RWPE2 (cell line): ENCODE measurements at regions not wholly inside any gene's neighbourhood (a gene's known extent, or its start where the extent isn't known, plus 50 kb on each side); places are given as distances from the start of the nearest gene placed in this dataset.
A peak's percentile ranks its signal among the peaks of the same experiment; 100 is the strongest.

ENCODE experiments used
- ATAC-seq: fragments of 200-7000 bp; cut with Tn5 transposase; 3 replicates; pipeline ENCODE4 v1.9.1; 2021; ENCODE audit warnings: low read depth
- DNase-seq: peaks from one replicate; pipeline ENCODE4 v3.0.0-alpha.2; 2020; ENCODE audit warnings: low spot score
- H3K27ac ChIP-seq: fragments of 450-650 bp; 2 replicates; pipeline ENCODE4 v1.5.1; 2017; ENCODE audit warnings: mild to moderate bottlenecking; ENCODE audit not compliant: poor library complexity, severe bottlenecking
- H3K27me3 ChIP-seq: fragments of 250-450 bp; sonication (Bioruptor Pico); 2 replicates; pipeline ENCODE4 v1.5.1; 2021; ENCODE audit warnings: mild to moderate bottlenecking, moderate library complexity; ENCODE audit not compliant: insufficient read depth, poor library complexity, severe bottlenecking
- H3K36me3 ChIP-seq: fragments of 250-450 bp; sonication (Bioruptor Pico); 2 replicates; pipeline ENCODE4 v1.5.1; 2020; ENCODE audit warnings: low read depth, mild to moderate bottlenecking, moderate library complexity
- H3K4me1 ChIP-seq: fragments of 250-450 bp; sonication (Bioruptor Pico); 2 replicates; pipeline ENCODE4 v1.5.1; 2021; ENCODE audit warnings: mild to moderate bottlenecking, moderate library complexity; ENCODE audit not compliant: insufficient read depth, poor library complexity, severe bottlenecking
- H3K4me3 ChIP-seq: fragments of 250-450 bp; sonication (Bioruptor Pico); 2 replicates; pipeline ENCODE4 v1.5.1; 2021; ENCODE audit warnings: mild to moderate bottlenecking, moderate library complexity; ENCODE audit not compliant: severe bottlenecking
- H3K9me3 ChIP-seq: fragments of 250-450 bp; sonication (Bioruptor Pico); 2 replicates; pipeline ENCODE4 v1.5.1; 2021; ENCODE audit warnings: mild to moderate bottlenecking, moderate library complexity; ENCODE audit not compliant: severe bottlenecking
- TF ChIP-seq, protein P1 (sequence below): fragments of 450-650 bp; IDR thresholded peaks from one replicate; pipeline ENCODE4 v1.5.1; 2017; ENCODE audit warnings: mild to moderate bottlenecking, moderate library complexity; ENCODE audit not compliant: poor library complexity, severe bottlenecking

DNA sequence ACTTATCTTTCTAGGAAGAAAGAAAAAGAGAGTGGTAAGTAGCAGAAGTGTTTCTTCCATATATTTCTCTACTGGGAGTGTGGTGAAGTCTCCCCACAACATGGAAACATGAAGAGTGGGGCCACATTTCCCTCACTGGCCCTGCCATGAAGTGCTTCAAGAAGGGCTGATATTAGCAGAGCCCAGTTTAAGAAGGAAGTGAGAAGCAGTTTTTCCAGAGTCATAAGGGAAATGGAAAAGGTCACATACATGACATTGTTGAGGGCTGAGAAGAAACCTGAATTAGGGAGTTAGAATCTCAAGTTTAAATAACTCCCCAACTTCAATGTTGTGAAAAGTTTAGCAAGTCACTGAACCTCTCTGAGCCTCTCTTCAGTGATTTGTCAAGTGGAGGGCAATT lies 171.9 kb upstream of the RBPJ start:
- Histone ChIP-seq H3K27ac (no peak overlapping the region), H3K4me3 (no peak overlapping the region), H3K36me3 (no peaks in the 10 kb centered on the region), H3K9me3 (no peaks in the 10 kb centered on the region), H3K27me3 (no peaks in the 10 kb centered on the region), H3K4me1 (peaks cover 2% of the 10 kb centered on the region)
- no peak for ATAC-seq
- no peak for DNase-seq
- TF ChIP-seq, protein P1, sequence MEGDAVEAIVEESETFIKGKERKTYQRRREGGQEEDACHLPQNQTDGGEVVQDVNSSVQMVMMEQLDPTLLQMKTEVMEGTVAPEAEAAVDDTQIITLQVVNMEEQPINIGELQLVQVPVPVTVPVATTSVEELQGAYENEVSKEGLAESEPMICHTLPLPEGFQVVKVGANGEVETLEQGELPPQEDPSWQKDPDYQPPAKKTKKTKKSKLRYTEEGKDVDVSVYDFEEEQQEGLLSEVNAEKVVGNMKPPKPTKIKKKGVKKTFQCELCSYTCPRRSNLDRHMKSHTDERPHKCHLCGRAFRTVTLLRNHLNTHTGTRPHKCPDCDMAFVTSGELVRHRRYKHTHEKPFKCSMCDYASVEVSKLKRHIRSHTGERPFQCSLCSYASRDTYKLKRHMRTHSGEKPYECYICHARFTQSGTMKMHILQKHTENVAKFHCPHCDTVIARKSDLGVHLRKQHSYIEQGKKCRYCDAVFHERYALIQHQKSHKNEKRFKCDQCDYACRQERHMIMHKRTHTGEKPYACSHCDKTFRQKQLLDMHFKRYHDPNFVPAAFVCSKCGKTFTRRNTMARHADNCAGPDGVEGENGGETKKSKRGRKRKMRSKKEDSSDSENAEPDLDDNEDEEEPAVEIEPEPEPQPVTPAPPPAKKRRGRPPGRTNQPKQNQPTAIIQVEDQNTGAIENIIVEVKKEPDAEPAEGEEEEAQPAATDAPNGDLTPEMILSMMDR = no peak

DNA sequence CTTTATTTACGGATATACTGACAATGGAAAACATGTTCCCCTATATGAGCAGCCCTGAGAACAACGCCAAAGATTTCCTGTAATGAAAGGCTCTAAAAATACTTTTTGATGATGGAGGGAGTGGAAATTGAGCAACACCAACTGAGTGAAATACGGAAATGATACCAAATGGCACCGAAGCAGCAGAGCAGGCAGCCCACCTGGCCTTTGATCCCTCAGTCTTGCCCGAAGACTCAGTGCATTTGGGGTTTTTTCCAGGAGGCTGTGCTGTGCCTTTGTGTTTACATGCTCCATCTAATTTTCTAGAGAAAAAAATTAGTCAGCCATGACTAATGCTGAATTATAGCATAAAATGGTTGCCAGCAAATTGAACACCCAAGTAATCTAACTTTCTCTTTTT lies 169.9 kb upstream of the RBPJ start:
- peaks cover 2% of the 10 kb centered on the region for H3K4me1 ChIP-seq
- H3K4me3 ChIP-seq = no peak overlapping the region
- no peaks in the 10 kb centered on the region for H3K27me3 ChIP-seq
- ATAC-seq = peak; percentile 66
- no peaks in the 10 kb centered on the region for H3K36me3 ChIP-seq
- DNase-seq = no peak
- H3K9me3 ChIP-seq = no peaks in the 10 kb centered on the region
- TF ChIP-seq, protein P1 = peak; percentile 27
- no peak overlapping the region for H3K27ac ChIP-seq

- no peaks in the 10 kb centered on the region for H3K36me3 ChIP-seq
- no peaks in the 10 kb centered on the region for H3K27me3 ChIP-seq
- ATAC-seq (no peak), DNase-seq (no peak)
- no peak overlapping the region for H3K4me3 ChIP-seq
- H3K27ac ChIP-seq = no peak overlapping the region
- no peaks in the 10 kb centered on the region for H3K9me3 ChIP-seq
- peaks cover 2% of the 10 kb centered on the region for H3K4me1 ChIP-seq
- TF ChIP-seq, protein P1 = no peak
Observed at GRCh38 chr4:26151615-26152014, 169.2 kb upstream of the RBPJ start.

GRCh38 chr4:26152056-26152455 lies 168.8 kb upstream of the RBPJ start:
- ATAC-seq = no peak
- H3K36me3 ChIP-seq = no peaks in the 10 kb centered on the region
- no peak for DNase-seq

GRCh38 chr4:26157541-26157940 lies 163.3 kb upstream of the RBPJ start:
- Histone ChIP-seq H3K4me1 (no peaks in the 10 kb centered on the region), H3K4me3 (no peak overlapping the region)
- no peak for ATAC-seq

More at GRCh38 chr4:26152056-26152455, 168.8 kb upstream of the RBPJ start:
- TF ChIP-seq, protein P1 = no peak
- peaks cover 2% of the 10 kb centered on the region for H3K4me1 ChIP-seq
- H3K9me3 ChIP-seq = no peaks in the 10 kb centered on the region
- H3K27ac ChIP-seq = no peak overlapping the region
- H3K27me3 ChIP-seq = no peaks in the 10 kb centered on the region
- H3K4me3 ChIP-seq = no peak overlapping the region

More at GRCh38 chr4:26157541-26157940, 163.3 kb upstream of the RBPJ start:
- no peak overlapping the region for H3K27ac ChIP-seq
- H3K27me3 ChIP-seq = no peaks in the 10 kb centered on the region
- DNase-seq = no peak
- no peaks in the 10 kb centered on the region for H3K9me3 ChIP-seq
- H3K36me3 ChIP-seq = no peaks in the 10 kb centered on the region
- TF ChIP-seq, protein P1 = no peak
